Cerebellar cortex (tissue), 1 donor: ENCODE measurements at regions not wholly inside any gene's neighbourhood (a gene's known extent, or its start where the extent isn't known, plus 50 kb on each side); places are given as distances from the start of the nearest gene placed in this dataset.

Experiments
- DNase-seq: peaks from one replicate; pipeline ENCODE4 v3.0.0-alpha.2; 2015; ENCODE audit warnings: low spot score

DNA sequence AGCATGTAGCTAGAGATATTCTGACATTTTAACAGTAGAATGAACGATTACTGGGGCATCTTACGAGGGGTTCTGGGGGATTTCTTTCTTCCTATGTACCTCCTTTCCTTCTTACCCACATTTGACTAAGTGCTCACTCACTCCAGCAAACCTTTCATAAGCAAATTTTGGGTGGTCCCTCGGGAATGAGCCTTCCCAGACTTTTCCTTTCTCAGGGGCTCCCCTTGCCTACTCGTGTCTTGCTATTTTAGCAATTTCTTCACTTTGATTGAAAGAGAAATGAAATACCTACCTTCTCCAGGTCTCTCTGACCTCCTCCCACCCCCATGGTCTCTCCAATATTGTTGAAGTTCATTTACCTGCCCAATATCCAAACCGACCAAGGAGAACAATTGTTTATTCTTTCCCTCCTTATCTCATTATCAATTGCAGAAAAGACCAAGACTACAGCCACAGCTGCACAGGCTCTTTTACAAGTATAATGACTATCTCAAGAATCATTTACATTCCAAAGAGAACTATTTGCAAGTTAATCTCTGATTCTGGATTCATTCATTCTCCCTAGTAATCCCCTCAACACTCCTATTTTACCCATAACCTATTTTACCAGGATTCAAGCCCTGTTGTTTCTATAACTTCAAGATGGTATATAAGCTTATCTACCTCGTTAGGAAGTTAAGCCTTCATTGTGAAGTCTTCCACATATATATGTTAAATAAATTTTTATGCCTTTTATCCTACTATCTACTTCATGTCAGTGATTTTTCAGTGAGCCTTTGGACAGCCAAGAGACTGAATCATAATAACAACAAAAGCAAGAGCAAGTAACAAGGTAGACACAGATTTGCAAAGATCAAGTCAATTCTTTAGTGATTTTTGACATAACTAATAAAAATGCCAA lies 480.6 kb downstream of the IPMK start:
- DNase-seq: no peak

DNA sequence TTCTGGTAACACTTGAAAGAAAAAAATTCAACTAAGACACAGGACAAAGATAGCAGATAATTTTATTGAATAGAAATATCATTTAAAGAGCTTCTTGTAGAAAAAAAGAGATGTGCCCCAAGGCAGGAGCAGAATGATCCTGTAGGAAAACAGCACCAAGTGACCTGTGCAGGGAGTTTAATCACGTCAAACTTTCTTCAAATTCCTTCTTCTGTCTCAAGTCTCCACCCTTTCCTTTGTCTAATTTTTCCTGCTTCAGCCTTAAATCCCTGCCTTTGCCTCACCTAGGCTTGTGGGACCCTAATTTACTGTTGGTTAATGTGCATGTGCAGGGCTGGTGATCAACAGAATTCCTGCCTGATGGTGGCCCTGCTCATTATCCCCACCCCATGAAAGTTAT lies 481.4 kb downstream of the IPMK start:
- DNase-seq: no peak

DNA sequence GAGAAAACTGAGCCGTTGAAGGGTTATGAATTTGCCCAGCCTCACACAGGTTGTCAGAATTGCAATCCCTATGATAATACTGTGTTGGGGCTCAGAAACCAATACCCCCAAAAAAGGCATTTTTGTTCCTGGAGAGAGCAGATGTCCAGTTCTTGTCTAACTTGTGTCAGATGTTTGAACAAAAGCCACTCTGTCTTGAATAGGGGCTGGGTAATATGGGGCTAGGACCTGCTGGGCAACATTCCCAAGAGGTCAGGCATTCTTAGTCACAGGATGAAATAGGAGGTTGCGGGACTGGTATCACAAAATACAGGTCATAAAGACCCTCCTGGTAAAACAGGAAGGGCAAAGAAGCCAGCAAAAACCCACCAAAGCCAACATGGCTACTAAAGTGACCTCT lies 482.1 kb downstream of the IPMK start:
- no peak for DNase-seq

DNA sequence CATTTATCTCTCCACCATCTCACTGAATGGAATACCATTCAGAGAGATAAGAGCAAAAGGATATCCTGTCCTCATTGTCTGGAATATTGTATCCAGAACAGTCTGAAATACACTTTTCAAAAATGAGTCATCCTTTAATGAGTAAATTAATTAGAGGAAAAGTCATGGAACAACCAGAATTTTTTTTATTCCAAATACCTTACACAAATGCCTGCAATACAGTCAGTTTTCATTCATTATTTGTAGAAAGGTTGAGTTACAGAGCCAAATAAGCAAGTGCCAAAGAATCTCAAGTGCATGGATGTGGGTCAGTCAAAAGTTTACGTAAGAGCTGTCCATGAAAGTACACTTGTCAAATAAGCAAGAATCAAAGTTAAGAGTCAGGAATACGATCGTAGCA lies 482.6 kb downstream of the IPMK start:
- no peak for DNase-seq

DNA sequence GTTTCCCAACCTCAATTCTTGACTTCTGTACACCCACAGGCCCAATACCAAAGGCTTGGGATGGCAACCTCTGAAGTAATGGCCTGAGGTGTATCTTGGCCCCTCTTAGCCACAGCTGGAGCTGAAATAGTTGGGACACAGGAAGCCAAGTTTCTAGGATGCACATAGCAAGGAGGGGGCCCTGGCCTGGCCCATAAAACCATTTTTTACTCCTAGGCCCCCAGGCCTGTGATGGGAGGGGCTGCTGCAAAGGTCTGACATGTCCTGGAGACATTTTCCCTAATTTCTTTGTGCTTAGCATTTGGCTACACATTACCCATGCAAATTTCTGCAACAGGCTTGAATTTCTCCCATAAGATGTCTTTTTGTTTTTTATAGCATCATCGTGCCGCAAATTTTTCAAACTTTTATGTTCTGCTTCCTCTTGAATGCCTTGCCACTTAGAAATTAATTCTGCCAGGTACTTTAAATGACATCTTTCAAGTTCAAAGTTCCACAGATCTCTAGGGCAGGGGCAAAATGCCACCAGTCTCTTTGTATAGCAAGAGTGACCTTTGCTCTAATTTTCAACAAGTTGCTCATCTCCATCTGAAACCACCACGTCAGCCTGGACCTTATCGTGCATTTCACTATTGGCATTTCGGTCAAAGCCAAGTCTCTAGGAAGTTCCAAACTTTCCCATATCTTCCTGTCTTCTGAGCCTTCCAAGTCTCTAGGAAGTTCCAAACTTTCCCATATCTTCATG lies 490.8 kb downstream of the IPMK start:
- no peak for DNase-seq

DNA sequence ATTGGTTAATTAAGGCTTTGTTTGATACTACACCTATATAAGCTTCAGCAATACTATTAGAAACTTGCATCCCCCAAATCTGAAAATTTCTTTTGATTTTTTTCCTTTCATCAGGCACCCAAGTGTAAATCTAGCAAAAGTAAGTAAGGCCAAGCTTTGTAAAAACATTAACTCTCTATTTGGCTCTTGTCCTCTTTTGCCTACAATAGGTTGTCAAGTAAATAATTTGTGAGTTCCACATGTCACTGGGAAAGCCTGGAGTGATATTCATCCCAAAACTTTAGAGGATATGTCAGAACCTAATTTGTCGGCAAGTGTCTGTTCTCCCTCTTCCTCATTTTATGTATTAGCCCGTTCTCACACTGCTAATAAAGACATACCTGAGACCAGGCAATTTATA lies 492.4 kb downstream of the IPMK start:
- DNase-seq: no peak

DNA sequence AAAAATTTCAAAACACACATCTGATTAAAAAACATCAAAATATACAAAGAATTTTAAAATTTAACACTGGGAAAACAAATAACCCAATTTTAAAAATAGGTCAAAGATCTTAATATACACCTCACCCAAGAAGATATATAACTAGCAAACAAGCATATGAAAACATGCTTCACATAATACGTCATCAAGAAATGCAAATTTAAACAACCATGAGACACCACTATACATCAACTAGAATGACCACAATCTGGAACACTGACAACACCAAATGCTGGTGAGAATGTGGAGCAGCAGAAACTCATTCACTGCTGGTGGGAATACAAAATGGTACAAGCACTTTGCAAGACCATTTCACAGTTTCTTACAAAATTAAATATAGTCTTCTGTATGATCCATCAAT lies 498.4 kb downstream of the IPMK start:
- DNase-seq: no peak

DNA sequence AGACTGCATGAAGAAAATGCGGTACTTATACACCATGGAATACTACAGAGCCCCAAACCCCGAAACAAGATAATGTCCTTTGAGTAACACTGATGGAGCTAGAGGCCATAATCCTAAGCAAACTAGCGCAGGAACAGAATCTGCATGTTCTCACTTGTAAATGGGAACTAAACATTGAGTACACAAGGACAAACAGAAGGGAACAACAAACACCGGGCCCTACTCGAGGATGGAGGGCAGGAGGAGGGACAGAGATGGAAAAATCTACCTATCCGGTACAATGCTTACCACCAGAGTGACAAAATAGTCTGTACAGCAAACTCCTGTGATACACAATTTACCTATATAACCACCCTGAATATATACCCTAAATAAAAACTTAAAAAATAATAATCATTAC lies 507.9 kb downstream of the IPMK start:
- no peak for DNase-seq

DNA sequence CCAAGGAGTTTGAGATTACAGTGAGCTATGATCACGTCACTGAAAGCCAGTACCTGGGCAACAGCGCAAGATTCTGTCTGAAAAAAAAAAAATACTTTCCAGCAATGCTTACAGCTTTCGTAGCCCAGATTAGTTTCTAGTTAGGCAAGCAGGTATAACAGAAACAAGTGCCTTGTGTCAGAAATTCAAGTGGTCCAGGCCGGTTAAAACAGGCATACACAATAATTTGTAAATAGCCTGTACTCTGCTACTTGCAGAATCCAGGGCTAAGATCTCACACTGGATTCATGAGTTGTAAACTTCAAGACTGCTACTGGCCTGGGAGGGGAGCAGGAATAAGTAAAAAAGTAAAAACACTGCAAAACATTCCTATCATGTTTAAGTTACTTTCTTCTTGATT lies 512.9 kb downstream of the IPMK start:
- DNase-seq: no peak

DNA sequence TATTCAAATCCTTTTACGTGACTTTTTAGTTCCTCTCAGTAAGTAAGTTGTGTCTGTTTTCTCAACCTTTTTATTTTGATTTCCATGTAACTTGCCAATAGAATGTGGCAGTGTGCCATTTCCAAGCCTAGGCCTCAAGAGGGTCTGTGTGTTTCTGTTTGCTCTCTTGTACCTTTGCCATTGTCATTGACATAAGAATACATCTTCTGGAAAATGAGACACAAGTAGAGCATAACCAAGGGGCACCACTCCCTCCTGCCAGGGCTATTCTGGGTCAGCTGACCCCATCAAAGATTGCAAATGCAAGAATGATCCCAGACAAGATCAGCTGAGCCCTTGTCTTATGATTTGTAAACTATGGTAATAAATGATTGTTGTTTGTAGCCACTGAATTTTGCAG lies 524.0 kb downstream of the IPMK start:
- DNase-seq: no peak

DNA sequence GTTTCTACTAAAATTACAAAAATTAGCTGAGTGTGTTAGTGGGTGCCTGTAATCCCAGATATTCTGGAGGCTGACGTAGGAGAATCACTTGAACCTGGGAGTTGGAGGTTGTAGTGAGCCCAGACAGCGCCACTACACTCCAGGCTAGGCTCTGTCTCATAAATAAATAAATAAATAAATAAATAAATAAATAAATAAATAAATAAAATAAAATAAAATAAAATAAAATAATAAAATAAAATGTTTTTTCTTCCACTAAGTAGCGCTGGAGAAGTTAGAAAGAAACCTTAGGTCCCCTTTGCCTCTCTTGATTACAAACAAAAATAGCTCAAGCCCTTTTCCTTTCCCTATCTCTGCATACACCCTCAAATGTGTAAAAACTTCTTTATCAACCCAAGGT lies 525.9 kb downstream of the IPMK start:
- no peak for DNase-seq

DNA sequence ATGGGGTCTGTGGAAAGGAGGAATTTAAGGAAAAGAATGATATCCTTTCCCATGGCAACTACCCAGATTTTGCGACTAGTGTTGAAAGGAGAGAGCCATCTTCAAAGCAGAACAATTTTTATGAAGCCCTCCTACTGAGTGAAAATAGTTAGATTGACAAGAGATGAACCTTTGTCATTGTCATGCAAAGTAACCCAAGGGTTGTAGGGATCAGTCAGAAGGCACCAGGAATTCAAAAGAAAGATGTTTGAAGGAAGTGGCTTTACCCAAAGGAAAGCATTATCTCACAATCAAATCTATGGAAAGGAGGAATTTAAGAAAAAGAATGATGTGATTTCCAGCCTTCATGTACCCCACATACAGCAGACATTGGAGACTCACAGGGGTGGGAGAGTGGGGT lies 544.4 kb downstream of the IPMK start:
- no peak for DNase-seq

DNA sequence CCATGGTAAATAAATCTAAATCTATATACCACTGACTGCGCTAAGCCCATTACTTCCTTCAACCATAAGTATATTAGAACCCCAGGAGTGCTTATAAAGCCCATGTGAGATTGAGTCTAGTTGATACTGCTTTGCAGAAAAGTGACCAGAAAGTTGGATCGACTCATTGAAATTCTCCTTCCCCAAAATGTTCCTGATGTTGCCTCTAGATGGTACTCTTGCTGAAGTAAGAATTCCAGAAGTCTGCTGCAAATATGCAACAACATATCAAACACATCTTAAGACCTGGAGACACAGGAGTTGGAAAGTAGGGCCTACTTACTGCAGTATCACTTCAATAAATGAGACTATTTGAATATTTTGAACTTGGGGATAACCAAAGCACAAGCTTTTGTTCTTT lies 550.8 kb downstream of the IPMK start:
- no peak for DNase-seq

DNA sequence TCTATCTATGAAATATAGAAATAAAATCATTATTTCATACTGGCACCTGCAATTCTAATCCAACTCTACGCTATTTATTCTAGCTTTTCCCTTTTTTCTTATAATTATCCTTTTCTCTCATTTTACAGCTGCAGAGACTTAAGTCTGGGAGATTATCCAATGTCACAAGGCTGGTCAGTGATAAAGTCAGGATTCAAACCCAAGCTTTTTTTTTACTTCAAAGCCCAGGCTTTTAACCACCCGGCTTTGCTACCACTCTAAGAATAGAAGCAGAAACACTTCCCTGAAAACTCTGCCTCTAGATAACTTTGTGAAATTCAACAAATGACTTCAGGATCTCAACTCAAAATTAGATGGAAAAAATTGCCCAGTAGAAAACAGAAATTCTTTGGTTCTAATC lies 552.5 kb downstream of the IPMK start:
- no peak for DNase-seq

DNA sequence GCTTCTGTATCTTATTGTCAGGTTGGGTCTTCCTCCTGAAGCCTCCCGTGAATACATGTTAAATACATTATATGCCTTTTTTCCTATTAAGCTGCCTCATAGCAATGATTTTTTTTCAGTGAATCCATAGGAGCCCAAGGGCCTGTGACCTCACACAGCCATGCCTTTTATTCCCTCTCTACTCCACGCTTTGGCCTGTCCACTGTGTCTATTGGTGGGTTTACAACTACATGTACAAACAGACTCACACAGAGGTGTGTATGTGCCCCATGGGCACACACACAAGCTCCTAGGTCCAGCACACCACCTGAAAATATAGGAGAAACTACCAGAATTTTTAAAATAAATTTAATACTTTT lies 560.4 kb downstream of the IPMK start:
- DNase-seq: no peak

DNA sequence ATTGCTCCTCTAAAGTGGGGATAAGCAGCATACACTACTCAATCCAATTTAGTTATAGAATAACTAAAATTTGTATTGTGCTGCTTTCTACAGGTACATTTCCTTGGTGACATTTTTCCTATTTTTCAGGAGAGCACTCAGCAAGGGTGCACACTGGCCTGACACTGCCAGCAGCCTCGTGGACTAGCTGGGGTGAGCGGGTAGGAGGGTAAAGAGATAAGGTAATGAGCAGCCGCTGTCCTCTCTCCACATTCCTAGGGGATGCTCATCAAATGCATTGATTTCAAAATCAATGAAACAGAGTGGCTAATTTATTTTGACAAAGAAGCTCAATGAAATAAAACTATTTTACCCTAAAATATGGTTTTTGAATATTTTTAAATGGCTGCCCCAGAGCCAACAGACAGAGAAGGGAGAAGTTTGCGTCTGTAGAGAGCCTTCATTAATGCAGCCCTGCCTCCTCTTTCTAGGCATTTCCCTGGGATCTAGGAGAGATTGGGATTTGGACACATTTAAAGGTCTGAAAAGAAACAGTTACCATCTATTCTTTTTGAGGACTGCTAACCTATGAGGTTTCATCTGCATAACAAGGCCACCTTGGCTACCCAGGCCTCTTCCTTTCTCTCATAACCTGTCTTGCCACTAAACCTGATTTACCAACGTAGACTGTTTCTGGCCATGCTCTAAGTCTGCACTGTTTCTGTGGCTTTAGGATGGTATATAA lies 561.0 kb downstream of the IPMK start:
- no peak for DNase-seq

DNA sequence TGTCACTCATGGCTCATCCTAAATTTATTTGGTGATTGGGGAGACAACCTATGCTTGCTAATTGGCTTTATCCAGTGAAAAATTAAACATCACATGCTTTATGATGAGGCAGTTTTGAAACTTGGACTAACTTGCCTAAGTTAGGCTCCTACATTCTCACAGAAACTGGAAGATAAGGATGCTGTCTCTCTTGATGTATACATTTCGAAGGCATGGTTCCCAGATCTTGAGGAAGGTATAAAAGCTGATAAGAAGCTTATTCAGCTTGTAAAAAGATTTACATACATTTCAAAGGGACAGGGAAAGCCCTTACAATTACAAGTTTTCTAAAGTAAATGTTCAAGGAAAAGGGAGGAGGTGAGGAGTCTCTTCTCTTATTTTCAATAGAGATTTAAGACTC lies 561.7 kb downstream of the IPMK start:
- no peak for DNase-seq

DNA sequence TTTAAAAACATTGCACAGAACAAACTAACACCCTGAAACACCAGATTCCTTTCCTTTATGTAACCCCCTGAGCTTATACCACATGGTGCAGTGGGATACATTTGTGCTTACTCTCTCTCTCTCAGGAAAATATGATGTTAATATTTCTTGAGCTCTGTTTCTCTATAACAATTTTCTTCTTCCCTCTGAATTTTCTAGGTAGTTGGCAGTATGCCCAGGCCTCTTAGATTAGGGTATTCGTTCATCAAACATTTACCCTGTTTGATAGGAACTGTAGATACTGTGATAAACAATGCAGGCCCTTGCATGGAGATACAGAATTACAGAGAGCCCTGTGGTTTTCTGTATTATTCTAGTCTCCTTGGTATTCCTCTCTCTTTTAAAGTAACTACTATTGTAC lies 567.8 kb downstream of the IPMK start:
- DNase-seq: no peak

DNA sequence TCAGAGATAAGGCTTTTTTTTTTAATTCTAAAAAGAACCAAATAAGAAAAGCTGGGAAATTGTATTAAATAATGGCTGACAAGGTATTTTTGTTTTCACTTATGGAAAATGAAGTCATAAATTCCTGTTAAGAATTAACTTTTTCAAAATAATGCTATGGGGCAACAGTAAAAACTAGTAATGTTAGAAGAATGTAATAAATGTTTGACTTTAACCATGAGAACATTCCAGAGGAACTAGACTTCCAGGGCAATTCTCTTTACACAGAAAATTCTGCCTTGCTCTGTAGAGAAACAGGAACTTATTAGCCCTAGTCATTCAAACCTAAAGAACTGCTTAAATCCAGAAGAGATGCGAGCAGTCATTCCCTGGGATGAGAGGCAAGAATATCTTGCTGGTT lies 571.1 kb downstream of the IPMK start:
- DNase-seq: no peak

DNA sequence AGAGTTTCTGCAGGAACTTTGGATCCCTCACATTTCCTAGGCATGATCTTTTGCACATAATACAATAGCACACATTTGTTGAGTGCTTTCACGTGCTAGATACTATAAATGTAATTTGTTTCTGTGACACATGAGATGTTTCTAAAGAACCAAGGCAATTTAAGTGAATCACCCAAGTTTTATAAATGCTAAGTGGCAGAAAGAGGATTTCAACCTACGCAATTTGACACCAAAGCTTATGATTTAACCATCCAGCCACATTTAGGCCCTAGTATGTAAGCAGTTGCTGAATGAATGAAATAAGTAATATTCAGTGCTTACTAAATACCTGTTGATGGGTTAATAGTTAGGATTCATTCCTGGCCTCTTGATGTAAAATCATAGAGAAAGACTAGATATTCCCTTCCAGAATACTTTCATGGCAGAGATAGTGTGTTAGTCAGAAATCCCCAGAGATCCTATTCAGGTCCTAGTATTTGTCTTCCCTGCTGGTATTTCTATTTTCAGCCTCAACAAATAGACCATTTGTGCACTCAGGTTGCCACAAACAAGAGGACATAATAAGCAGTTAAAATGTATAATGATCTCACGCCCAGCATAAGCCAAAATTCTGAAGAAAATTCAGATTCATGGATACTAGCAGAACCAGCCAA lies 572.6 kb downstream of the IPMK start:
- DNase-seq: no peak

DNA sequence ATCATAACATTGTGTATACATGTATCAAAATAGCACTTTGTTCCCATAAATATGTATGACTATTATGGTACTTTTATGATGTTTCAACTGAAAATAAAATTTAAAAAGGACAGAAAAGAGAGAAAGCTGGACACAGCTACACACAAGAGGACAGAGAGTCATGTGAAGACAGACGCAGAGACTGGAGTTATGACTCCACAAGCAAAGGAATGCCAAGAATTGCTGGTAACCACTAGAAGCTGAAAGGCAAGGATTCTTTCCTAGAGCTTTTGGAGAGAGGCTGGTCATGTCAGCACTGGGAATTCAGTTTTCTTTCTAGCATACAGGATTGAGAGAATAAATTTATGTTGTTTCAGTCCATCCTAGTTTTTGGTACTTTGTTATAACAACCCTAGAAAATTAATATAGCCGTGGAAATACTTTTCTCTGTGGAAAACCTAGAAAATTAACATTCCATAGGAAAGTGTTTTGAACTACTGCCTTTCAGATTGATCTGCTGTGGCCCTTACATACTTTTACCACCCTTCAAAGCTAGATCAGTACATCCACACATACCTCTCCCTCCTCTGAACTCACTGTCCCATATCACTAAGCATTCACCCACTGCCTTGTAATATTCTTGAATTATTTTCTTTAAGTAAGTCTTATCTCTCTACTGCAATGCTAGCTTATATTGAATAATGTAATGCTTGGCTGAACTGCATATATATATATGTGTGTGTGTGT lies 575.3 kb downstream of the IPMK start:
- DNase-seq: no peak
